ENCODE measurements at regions not wholly inside any gene's neighbourhood (a gene's known extent, or its start where the extent isn't known, plus 50 kb on each side); places are given as distances from the start of the nearest gene placed in this dataset.
"Not testable (repeated sequence)": the region's sequence is repeated elsewhere in the genome, so short reads cannot be mapped to it uniquely, and the experiment has no call there.

DNA sequence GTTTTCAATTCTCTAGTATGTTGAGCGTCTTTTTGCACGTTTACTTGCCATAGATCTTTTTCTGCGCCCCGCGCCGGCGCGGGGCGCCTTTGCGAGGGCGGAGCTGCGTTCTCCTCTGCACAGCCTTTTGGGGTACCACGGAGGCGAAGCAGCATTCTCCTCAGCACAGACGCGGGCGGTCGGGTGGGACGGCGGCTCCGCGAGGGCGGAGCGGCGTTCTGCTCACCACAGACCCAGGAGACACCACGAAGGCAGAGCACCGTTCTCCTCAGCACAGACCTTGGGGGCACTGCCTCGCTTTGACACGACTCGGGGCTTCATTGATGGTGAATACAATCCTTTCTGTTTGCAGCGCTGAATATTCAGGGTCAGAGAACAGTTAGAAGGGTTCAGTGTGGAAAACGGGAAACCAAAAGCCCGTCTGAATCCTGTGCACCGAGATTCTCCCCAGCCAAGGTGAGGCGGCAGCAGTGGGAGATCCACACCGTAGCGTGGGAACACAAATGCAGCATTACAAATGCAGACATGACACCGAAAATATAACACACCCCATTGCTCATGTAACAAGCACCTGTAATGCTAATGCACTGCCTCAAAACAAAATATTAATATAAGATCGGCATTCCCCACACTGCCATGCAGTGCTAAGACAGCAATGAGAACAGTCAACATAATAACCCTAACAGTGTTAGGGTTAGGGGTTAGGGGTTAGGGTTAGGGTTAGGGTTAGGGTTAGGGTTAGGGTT is 190.7 kb upstream of the VIPR2 start:
- H3K36me3 ChIP-seq; H3K27me3 ChIP-seq; ATAC-seq; H3K9me3 ChIP-seq; in situ Hi-C loops (cut with MboI; ENCODE audit: low sequenced_read_pairs in 4 of 4); H3K27ac ChIP-seq; H3K4me3 ChIP-seq; H3K4me1 ChIP-seq; intact Hi-C loops (cut with DNase I; ENCODE audit: low total_unique reads); DNase-seq: not testable (repeated sequence)

DNA sequence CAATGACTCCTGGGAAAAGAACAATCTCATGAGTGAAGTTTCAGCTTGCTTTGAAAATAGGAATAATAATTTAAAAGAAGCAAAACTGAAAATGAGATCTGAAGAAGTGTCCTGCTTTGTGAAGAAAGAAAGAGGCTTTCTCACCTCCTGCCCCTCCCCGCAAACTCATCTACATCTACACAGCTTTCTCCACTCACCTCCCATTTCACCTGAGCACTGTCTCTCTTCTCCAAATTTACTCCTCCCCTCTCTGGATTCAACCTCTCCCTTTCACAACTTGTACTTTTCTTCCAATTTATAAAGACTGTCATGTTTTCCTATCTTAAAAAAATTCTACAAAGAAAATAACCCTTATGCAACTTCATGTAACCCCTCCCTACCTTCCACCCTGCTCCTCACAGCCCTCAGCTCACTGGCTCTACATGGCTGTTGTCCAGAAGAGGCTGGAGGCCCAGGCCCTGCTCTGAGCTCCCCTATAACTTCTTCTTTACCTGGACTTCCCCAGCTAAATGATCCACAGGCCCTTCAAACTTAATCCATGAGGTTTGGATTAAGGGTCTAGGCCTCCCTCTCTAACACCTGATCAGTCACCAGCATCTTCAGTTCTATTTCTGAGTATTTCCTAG is 188.3 kb upstream of the VIPR2 start:
- intact Hi-C loops (cut with DNase I; ENCODE audit: low total_unique reads); ATAC-seq; H3K27ac ChIP-seq; in situ Hi-C loops (cut with MboI; ENCODE audit: low sequenced_read_pairs in 4 of 4); H3K4me1 ChIP-seq; H3K4me3 ChIP-seq; H3K27me3 ChIP-seq; H3K9me3 ChIP-seq; H3K36me3 ChIP-seq; DNase-seq: not testable (repeated sequence)

DNA sequence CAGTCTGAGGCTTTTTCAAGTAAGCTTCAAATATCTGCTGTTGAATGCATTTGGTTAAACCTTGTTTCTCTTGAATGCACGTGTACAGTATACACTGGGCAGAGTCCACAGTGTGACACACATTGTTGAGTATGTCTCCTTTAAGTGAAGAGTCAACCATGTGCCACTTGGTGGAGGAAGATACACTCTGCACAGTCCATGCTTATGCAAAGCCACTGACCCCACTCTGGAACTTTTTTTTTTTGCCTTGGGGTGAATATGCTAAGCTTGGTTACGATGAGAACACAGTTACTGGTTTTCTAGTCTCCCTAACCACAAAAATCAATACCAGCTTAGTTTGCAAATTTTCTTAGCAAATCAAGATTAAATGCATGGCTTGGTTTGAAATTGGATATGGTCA is 186.8 kb upstream of the VIPR2 start:
- Histone ChIP-seq H3K27ac (no peak overlapping the region), H3K4me1 (no peaks in the 10 kb centered on the region), H3K4me3 (no peak overlapping the region), H3K9me3 (peaks cover 0 to 6% (median 0%) of the 10 kb centered on the region in 3 donors), H3K27me3 (no peaks in the 10 kb centered on the region), H3K36me3 (no peaks in the 10 kb centered on the region)
- DNase-seq = no peak
- no peak for ATAC-seq
- in situ Hi-C loops (cut with MboI; ENCODE audit: low sequenced_read_pairs in 4 of 4) = no loop called here
- intact Hi-C loops (cut with DNase I; ENCODE audit: low total_unique reads) = no loop called here
- TF ChIP-seq, protein P1, sequence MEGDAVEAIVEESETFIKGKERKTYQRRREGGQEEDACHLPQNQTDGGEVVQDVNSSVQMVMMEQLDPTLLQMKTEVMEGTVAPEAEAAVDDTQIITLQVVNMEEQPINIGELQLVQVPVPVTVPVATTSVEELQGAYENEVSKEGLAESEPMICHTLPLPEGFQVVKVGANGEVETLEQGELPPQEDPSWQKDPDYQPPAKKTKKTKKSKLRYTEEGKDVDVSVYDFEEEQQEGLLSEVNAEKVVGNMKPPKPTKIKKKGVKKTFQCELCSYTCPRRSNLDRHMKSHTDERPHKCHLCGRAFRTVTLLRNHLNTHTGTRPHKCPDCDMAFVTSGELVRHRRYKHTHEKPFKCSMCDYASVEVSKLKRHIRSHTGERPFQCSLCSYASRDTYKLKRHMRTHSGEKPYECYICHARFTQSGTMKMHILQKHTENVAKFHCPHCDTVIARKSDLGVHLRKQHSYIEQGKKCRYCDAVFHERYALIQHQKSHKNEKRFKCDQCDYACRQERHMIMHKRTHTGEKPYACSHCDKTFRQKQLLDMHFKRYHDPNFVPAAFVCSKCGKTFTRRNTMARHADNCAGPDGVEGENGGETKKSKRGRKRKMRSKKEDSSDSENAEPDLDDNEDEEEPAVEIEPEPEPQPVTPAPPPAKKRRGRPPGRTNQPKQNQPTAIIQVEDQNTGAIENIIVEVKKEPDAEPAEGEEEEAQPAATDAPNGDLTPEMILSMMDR (IDR thresholded peaks at IDR 0.05 in 4 of 5, conservative IDR thresholded peaks at IDR 0.05 in 1 of 5) = no peak
- TF ChIP-seq POLR2A (IDR thresholded peaks at IDR 0.05) = no peak

DNA sequence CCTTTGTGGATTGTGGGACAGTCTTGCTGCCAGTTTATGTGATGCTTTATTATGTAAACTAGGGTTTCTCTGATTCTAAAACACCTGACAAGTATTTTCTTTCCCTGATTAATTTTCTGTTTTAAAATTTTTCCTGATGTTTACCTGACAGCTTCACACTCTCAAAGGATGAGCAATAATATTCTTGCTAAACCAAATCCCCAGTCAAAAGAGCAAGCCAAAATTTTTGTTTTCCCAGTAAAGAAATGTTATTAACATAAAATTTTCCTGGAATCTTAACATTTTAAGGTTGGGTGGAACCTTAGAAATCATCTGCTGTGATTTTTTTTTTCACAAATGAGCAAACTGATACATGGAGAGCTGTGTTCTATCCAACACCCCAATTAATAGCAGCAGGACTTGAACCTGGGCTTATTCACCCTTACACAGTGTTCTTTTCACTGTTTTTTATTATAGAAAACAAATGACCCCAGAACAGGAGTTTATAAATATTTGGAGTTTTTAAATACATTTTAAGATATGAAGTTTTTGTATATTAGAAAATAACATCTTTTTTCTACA is 185.2 kb upstream of the VIPR2 start:
- H3K4me1 ChIP-seq = no peaks in the 10 kb centered on the region
- intact Hi-C loops (cut with DNase I; ENCODE audit: low total_unique reads) (no loop called here), in situ Hi-C loops (cut with MboI; ENCODE audit: low sequenced_read_pairs in 4 of 4) (no loop called here)
- no peak overlapping the region for H3K27ac ChIP-seq
- DNase-seq (no peak), ATAC-seq (no peak)
- no peaks in the 10 kb centered on the region for H3K36me3 ChIP-seq
- no peak for TF ChIP-seq POLR2A (IDR thresholded peaks at IDR 0.05)
- TF ChIP-seq, protein P1 (IDR thresholded peaks at IDR 0.05 in 4 of 5, conservative IDR thresholded peaks at IDR 0.05 in 1 of 5) = no peak
- H3K27me3 ChIP-seq = no peaks in the 10 kb centered on the region
- H3K9me3 ChIP-seq = peaks cover 0 to 6% (median 0%) of the 10 kb centered on the region in 3 donors
- no peak overlapping the region for H3K4me3 ChIP-seq

DNA sequence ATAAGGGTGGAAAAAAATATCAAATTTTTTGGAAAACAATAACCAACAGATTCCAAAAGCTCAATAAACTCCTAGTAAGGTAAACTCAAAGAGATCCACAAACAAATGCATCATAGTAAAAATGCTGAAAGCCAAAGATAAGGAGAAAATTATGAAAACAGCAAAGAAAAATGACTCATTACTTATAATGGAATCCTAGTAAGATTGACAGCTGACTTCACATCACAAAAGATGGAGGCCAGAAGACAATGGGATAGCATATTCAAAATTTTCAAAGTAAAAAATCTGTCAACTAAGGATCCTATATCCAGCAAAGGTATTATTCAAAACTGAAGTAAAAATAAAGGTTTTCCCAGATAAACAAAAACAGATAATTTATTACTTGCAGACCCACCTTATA is 183.4 kb upstream of the VIPR2 start:
- Histone ChIP-seq H3K27ac (no peak overlapping the region), H3K36me3 (no peaks in the 10 kb centered on the region), H3K27me3 (no peaks in the 10 kb centered on the region), H3K4me3 (no peak overlapping the region), H3K4me1 (no peaks in the 10 kb centered on the region), H3K9me3 (peaks cover 0 to 6% (median 0%) of the 10 kb centered on the region in 3 donors)
- intact Hi-C loops (cut with DNase I; ENCODE audit: low total_unique reads) = no loop called here
- DNase-seq (no peak), ATAC-seq (no peak)
- TF ChIP-seq POLR2A (IDR thresholded peaks at IDR 0.05) = no peak
- TF ChIP-seq, protein P1 (IDR thresholded peaks at IDR 0.05 in 4 of 5, conservative IDR thresholded peaks at IDR 0.05 in 1 of 5) = no peak
- in situ Hi-C loops (cut with MboI; ENCODE audit: low sequenced_read_pairs in 4 of 4) = no loop called here

Measured in gastrocnemius medialis (tissue), 4 donors.